Gastroesophageal sphincter (tissue), 4 donors: ENCODE measurements at regions not wholly inside any gene's neighbourhood (a gene's known extent, or its start where the extent isn't known, plus 50 kb on each side); places are given as distances from the start of the nearest gene placed in this dataset.

Experiments used
- ATAC-seq: fragments of 150-250 bp; one replicate; pipeline ENCODE4 v1.9.1; 2016; ENCODE audit warnings: mild to moderate bottlenecking, moderate library complexity
- H3K27ac ChIP-seq, 4 donors: fragments of 200-600 bp; sonication (generic) in 3 of 4; 1 replicate in 3 of 4; 2 replicates in 1 of 4; pipeline ENCODE4 v1.5.1; 2016 to 2019
- H3K27me3 ChIP-seq: fragments of 200-600 bp; sonication (generic); one replicate; pipeline ENCODE4 v1.5.1; 2019
- H3K36me3 ChIP-seq, 2 donors: fragments of 200-600 bp; sonication (generic); one replicate each; pipeline ENCODE4 v1.5.1; 2019; ENCODE audit warnings: control low read depth in 1 of 2
- H3K4me1 ChIP-seq, 3 donors: fragments of 200-600 bp; sonication (generic); 1 replicate in 2 of 3; 2 replicates in 1 of 3; pipeline ENCODE4 v1.5.1; 2016 to 2019; ENCODE audit warnings: control low read depth in 2 of 3
- H3K4me3 ChIP-seq, 2 donors: fragments of 200-600 bp; sonication (generic); one replicate each; pipeline ENCODE4 v1.5.1; 2019; ENCODE audit warnings: mild to moderate bottlenecking in 1 of 2, moderate library complexity in 1 of 2
- H3K9me3 ChIP-seq, 3 donors: fragments of 200-600 bp; sonication (generic); one replicate each; pipeline ENCODE4 v1.5.1; 2017 to 2019; ENCODE audit warnings: control low read depth in 2 of 3
- CTCF ChIP-seq, 4 experiments: fragments of 200-600 bp in 2 of 4; fragments of 450-650 bp in 2 of 4; sonication (generic) in 1 of 4; IDR thresholded peaks; one replicate each; pipeline ENCODE4 v1.5.1; 2017 to 2019; ENCODE audit warnings: antibody characterized with exemption in 4 of 4, mild to moderate bottlenecking in 2 of 4, moderate library complexity in 2 of 4
- EP300 ChIP-seq: sonication (generic); formaldehyde crosslinking; IDR thresholded peaks from one replicate; pipeline ENCODE4 v1.6.1; 2017; ENCODE audit warnings: antibody characterized with exemption, mild to moderate bottlenecking
- POLR2A ChIP-seq, 2 donors: fragments of 450-650 bp; IDR thresholded peaks; one replicate each; pipeline ENCODE4 v1.6.1; 2017; ENCODE audit warnings: antibody characterized with exemption in 2 of 2, mild to moderate bottlenecking in 2 of 2, moderate library complexity in 1 of 2
- POLR2AphosphoS5 ChIP-seq: sonication (generic); formaldehyde crosslinking; IDR thresholded peaks from one replicate; pipeline ENCODE4 v1.6.1; 2017; ENCODE audit warnings: antibody characterized with exemption
- WGBS, 2 donors: methylation state at CpG; one replicate each; pipeline ENCODE4 v1.1.5; 2018; ENCODE audit warnings: low coverage in 1 of 2; 5-methylcytosine and 5-hydroxymethylcytosine counted together

DNA sequence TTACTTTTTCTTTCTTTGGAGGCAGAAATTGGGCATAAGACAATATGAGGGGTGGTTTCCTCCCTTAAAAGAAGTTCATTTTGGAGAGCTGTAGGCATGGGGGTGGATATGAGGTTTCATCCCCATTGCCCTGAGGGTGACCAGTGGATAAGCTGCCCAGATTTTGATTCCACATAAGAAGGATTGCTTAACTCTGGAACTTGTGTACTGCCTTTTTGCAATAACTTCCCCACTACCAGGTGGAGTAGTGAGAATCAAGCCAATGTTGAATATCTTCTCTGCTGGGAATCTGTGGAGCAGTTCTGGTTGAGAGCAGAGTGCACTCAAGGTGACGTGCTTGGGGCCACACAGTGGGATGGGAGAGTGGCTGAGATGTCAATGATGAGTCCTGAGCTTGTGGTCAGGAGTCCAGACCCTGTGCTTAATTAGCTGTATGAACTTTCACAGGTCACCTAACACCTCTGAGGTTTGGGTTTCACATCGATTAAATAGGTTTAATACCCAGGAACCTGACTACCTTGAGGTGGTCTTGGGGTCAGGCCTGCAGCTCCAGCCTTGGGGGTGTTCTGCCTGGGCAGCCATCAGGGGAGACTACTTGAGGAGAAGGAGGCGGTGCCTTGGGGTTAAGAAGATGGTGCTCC, 152.9 kb downstream of the FCRL5 start:
- H3K27ac ChIP-seq: no peak overlapping the region
- H3K9me3 ChIP-seq: no peaks in the 10 kb centered on the region
- H3K36me3 ChIP-seq: no peaks in the 10 kb centered on the region
- H3K27me3 ChIP-seq: peaks cover 10% of the 10 kb centered on the region
- TF ChIP-seq POLR2AphosphoS5: no peak
- no peak for TF ChIP-seq EP300
- TF ChIP-seq CTCF (IDR thresholded peaks at IDR 0.05): no peak
- no peak for TF ChIP-seq POLR2A (IDR thresholded peaks at IDR 0.05)
- no peak overlapping the region for H3K4me3 ChIP-seq
- 75% methylated on average over 1 of the region's 3 CpGs; no CpG with 5 or more reads in 1 of the 2 donors for WGBS, 2 donors
- ATAC-seq: no peak
- no peaks in the 10 kb centered on the region for H3K4me1 ChIP-seq

DNA sequence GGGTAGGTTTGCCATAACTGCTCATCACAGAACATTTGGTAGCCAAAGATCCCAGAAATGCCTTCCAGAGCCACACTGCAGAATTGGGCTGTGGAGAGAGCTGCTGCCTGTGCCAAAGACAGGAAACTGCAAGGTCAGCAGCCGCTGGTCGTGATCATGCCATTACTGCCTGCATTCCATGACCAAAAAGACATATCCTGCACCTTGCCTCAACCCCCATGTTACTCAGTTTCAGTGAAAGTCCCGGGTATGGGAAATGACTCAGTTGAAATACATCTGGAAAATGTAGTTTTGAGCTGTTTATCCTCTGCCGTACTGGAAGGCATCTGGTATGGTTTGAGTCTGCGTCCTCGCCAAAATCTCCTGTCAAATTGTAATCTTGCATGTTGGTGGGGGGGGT, 161.7 kb downstream of the FCRL5 start:
- no peaks in the 10 kb centered on the region for H3K36me3 ChIP-seq
- no peak overlapping the region for H3K4me3 ChIP-seq
- WGBS, 2 donors: 0 to 4% methylated on average over 3 to 6 of the region's 6 CpGs
- no peaks in the 10 kb centered on the region for H3K4me1 ChIP-seq
- ATAC-seq: no peak
- TF ChIP-seq CTCF (IDR thresholded peaks at IDR 0.05) (no peak), POLR2AphosphoS5 (no peak), EP300 (no peak), POLR2A (IDR thresholded peaks at IDR 0.05) (no peak)
- no peaks in the 10 kb centered on the region for H3K9me3 ChIP-seq
- H3K27me3 ChIP-seq: peaks cover 23% of the 10 kb centered on the region
- no peak overlapping the region for H3K27ac ChIP-seq

GRCh38 chr1:157388057-157388456, 164.3 kb downstream of the FCRL5 start:
- no peaks in the 10 kb centered on the region for H3K36me3 ChIP-seq
- TF ChIP-seq CTCF (IDR thresholded peaks at IDR 0.05): no peak
- no peak for TF ChIP-seq EP300
- TF ChIP-seq POLR2AphosphoS5: no peak
- no peak for TF ChIP-seq POLR2A (IDR thresholded peaks at IDR 0.05)
- H3K9me3 ChIP-seq: no peaks in the 10 kb centered on the region
- no peak overlapping the region for H3K27ac ChIP-seq
- no peaks in the 10 kb centered on the region for H3K4me1 ChIP-seq
- no peak for ATAC-seq
- peaks cover 23% of the 10 kb centered on the region for H3K27me3 ChIP-seq
- no peak overlapping the region for H3K4me3 ChIP-seq

GRCh38 chr1:157384258-157384657, 168.1 kb downstream of the FCRL5 start:
- Histone ChIP-seq H3K27me3 (peaks cover 18% of the 10 kb centered on the region), H3K4me1 (no peaks in the 10 kb centered on the region), H3K36me3 (no peaks in the 10 kb centered on the region), H3K4me3 (no peak overlapping the region), H3K9me3 (no peaks in the 10 kb centered on the region), H3K27ac (no peak overlapping the region)
- TF ChIP-seq POLR2AphosphoS5 (no peak), CTCF (IDR thresholded peaks at IDR 0.05) (no peak), EP300 (no peak), POLR2A (IDR thresholded peaks at IDR 0.05) (no peak)
- no peak for ATAC-seq
- WGBS, 2 donors: 13 to 51% methylated on average over 2 of the region's 2 CpGs

GRCh38 chr1:157382351-157382750, 170.0 kb downstream of the FCRL5 start:
- WGBS, 2 donors: 64 to 75% methylated on average over 1 of the region's 1 CpG
- H3K27ac ChIP-seq: no peak overlapping the region
- peaks cover 10% of the 10 kb centered on the region for H3K27me3 ChIP-seq
- no peaks in the 10 kb centered on the region for H3K36me3 ChIP-seq
- no peaks in the 10 kb centered on the region for H3K9me3 ChIP-seq
- H3K4me1 ChIP-seq: no peaks in the 10 kb centered on the region
- no peak overlapping the region for H3K4me3 ChIP-seq
- TF ChIP-seq POLR2AphosphoS5 (no peak), CTCF (IDR thresholded peaks at IDR 0.05) (no peak), POLR2A (IDR thresholded peaks at IDR 0.05) (no peak), EP300 (no peak)
- ATAC-seq: no peak
